HepG2 (cell line): ENCODE measurements at regions not wholly inside any gene's neighbourhood (a gene's known extent, or its start where the extent isn't known, plus 50 kb on each side); places are given as distances from the start of the nearest gene placed in this dataset.

Experiments used
- FOXC1 ChIP-seq: sonication (generic); formaldehyde crosslinking; IDR thresholded peaks from 2 replicates; pipeline ENCODE4 v1.8.0; 2022; ENCODE audit warnings: mild to moderate bottlenecking, missing genetic modification reagents, borderline replicate concordance
- RBFOX2 ChIP-seq: fragments of 200-400 bp; formaldehyde crosslinking; IDR thresholded peaks from 2 replicates; pipeline ENCODE4 v1.6.1; 2017; ENCODE audit warnings: low read depth, mild to moderate bottlenecking, low read length
- REPIN1 ChIP-seq: sonication (generic); formaldehyde crosslinking; IDR thresholded peaks from 2 replicates; pipeline ENCODE4 v1.8.0; 2022; ENCODE audit warnings: missing genetic modification reagents, low read depth, mild to moderate bottlenecking, borderline replicate concordance
- SRSF9 ChIP-seq: fragments of 200-400 bp; formaldehyde crosslinking; IDR thresholded peaks from 2 replicates; pipeline ENCODE4 v1.6.1; 2018; ENCODE audit warnings: borderline replicate concordance, mild to moderate bottlenecking, low read depth, low read length; ENCODE audit not compliant: insufficient read depth, poor library complexity, severe bottlenecking
- TBL1XR1 ChIP-seq: fragments of 150-350 bp; IDR thresholded peaks from 2 replicates; pipeline ENCODE4 v1.6.1; 2014; ENCODE audit warnings: borderline replicate concordance, low read length; ENCODE audit not compliant: partially characterized antibody
- ZNF12 ChIP-seq: sonication (generic); formaldehyde crosslinking; IDR thresholded peaks from 2 replicates; pipeline ENCODE4 v1.5.0; 2020; ENCODE audit warnings: missing genetic modification reagents
- ZNF207 ChIP-seq: fragments of 450-650 bp; IDR thresholded peaks from 2 replicates; pipeline ENCODE4 v1.6.1; 2016; ENCODE audit warnings: antibody characterized with exemption, borderline replicate concordance
- ZNF354B ChIP-seq: sonication (generic); formaldehyde crosslinking; IDR thresholded peaks from 2 replicates; pipeline ENCODE4 v1.8.0; 2022; ENCODE audit warnings: mild to moderate bottlenecking, missing genetic modification reagents
- ZNF549 ChIP-seq: sonication (generic); formaldehyde crosslinking; IDR thresholded peaks from 2 replicates; pipeline ENCODE4 v1.5.0; 2020; ENCODE audit warnings: missing genetic modification reagents
- ZNF709 ChIP-seq: sonication (generic); formaldehyde crosslinking; IDR thresholded peaks from 2 replicates; pipeline ENCODE4 v1.5.0; 2020; ENCODE audit warnings: mild to moderate bottlenecking, missing genetic modification reagents
- TF ChIP-seq, protein P1 (sequence below): sonication (generic); formaldehyde crosslinking; IDR thresholded peaks from 2 replicates; pipeline ENCODE4 v1.4.0; 2020; ENCODE audit warnings: missing genetic modification reagents
- TF ChIP-seq, protein P2 (sequence below): sonication (generic); formaldehyde crosslinking; IDR thresholded peaks from 2 replicates; pipeline ENCODE4 v1.4.0; 2020; ENCODE audit warnings: mild to moderate bottlenecking, low read depth, missing genetic modification reagents
- TF ChIP-seq, protein P3 (sequence below): sonication (generic); formaldehyde crosslinking; IDR thresholded peaks from 2 replicates; pipeline ENCODE4 v1.5.0; 2020; ENCODE audit warnings: missing genetic modification reagents, mild to moderate bottlenecking, borderline replicate concordance
- TF ChIP-seq, protein P4 (sequence below): IDR thresholded peaks from 2 replicates; pipeline ENCODE4 v1.4.0; 2020; ENCODE audit warnings: mild to moderate bottlenecking, missing genetic modification reagents
- TF ChIP-seq, protein P5 (sequence below): sonication (generic); formaldehyde crosslinking; IDR thresholded peaks from 2 replicates; pipeline ENCODE4 v1.8.1; 2023; ENCODE audit warnings: missing genetic modification reagents, inconsistent platforms, borderline replicate concordance

DNA sequence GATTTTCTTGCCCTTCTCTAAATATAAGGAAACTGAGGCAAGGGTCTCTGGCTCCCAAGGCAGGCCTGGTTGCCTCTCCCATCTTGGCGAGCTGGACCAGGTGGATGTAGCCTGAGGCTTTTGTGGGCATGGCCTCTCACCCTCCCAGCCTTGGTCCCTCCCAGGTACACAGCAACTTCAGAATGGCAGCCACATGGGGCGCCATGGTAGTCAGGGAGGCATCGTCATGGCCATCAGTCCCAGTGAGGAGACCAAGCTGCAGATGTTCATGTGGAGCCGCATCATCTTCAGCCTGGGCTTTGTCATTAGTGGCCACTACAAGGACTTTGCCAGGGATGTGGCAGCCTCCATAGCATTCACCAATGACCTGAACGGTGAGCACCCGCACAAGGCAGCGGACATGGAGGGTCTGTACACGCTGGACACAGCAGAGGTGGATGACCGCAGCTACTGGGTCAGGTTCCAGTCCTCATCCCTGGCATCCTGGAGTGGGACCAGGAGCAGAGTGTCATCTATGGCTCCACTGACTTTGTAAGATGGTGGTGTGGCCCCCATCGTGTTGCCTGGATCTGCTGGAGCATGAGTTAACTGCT, 165.8 kb upstream of the ZNF267 start (continued):
- TF ChIP-seq, protein P1, sequence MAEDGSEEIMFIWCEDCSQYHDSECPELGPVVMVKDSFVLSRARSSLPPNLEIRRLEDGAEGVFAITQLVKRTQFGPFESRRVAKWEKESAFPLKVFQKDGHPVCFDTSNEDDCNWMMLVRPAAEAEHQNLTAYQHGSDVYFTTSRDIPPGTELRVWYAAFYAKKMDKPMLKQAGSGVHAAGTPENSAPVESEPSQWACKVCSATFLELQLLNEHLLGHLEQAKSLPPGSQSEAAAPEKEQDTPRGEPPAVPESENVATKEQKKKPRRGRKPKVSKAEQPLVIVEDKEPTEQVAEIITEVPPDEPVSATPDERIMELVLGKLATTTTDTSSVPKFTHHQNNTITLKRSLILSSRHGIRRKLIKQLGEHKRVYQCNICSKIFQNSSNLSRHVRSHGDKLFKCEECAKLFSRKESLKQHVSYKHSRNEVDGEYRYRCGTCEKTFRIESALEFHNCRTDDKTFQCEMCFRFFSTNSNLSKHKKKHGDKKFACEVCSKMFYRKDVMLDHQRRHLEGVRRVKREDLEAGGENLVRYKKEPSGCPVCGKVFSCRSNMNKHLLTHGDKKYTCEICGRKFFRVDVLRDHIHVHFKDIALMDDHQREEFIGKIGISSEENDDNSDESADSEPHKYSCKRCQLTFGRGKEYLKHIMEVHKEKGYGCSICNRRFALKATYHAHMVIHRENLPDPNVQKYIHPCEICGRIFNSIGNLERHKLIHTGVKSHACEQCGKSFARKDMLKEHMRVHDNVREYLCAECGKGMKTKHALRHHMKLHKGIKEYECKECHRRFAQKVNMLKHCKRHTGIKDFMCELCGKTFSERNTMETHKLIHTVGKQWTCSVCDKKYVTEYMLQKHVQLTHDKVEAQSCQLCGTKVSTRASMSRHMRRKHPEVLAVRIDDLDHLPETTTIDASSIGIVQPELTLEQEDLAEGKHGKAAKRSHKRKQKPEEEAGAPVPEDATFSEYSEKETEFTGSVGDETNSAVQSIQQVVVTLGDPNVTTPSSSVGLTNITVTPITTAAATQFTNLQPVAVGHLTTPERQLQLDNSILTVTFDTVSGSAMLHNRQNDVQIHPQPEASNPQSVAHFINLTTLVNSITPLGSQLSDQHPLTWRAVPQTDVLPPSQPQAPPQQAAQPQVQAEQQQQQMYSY (CRISPR knock-in tag) = no peak
- TF ChIP-seq RBFOX2 = peak; percentile 43; the same call in 1 of the 2 replicates
- TF ChIP-seq, protein P2, sequence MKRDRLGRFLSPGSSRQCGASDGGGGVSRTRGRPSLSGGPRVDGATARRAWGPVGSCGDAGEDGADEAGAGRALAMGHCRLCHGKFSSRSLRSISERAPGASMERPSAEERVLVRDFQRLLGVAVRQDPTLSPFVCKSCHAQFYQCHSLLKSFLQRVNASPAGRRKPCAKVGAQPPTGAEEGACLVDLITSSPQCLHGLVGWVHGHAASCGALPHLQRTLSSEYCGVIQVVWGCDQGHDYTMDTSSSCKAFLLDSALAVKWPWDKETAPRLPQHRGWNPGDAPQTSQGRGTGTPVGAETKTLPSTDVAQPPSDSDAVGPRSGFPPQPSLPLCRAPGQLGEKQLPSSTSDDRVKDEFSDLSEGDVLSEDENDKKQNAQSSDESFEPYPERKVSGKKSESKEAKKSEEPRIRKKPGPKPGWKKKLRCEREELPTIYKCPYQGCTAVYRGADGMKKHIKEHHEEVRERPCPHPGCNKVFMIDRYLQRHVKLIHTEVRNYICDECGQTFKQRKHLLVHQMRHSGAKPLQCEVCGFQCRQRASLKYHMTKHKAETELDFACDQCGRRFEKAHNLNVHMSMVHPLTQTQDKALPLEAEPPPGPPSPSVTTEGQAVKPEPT (CRISPR knock-in tag) = no peak
- TF ChIP-seq FOXC1 (CRISPR knock-in tag) = 0 out of 2 replicates have a peak, but pooled peaks have one; percentile 10
- TF ChIP-seq, protein P3, sequence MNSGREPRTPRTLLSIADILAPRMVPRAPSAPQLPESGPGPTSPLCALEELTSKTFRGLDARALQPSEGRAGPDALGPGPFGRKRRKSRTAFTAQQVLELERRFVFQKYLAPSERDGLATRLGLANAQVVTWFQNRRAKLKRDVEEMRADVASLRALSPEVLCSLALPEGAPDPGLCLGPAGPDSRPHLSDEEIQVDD (CRISPR knock-in tag) = no peak
- TF ChIP-seq ZNF207 = no peak
- no peak for TF ChIP-seq SRSF9
- TF ChIP-seq ZNF709 = no peak
- no peak for TF ChIP-seq ZNF549 (CRISPR knock-in tag)
- TF ChIP-seq, protein P4, sequence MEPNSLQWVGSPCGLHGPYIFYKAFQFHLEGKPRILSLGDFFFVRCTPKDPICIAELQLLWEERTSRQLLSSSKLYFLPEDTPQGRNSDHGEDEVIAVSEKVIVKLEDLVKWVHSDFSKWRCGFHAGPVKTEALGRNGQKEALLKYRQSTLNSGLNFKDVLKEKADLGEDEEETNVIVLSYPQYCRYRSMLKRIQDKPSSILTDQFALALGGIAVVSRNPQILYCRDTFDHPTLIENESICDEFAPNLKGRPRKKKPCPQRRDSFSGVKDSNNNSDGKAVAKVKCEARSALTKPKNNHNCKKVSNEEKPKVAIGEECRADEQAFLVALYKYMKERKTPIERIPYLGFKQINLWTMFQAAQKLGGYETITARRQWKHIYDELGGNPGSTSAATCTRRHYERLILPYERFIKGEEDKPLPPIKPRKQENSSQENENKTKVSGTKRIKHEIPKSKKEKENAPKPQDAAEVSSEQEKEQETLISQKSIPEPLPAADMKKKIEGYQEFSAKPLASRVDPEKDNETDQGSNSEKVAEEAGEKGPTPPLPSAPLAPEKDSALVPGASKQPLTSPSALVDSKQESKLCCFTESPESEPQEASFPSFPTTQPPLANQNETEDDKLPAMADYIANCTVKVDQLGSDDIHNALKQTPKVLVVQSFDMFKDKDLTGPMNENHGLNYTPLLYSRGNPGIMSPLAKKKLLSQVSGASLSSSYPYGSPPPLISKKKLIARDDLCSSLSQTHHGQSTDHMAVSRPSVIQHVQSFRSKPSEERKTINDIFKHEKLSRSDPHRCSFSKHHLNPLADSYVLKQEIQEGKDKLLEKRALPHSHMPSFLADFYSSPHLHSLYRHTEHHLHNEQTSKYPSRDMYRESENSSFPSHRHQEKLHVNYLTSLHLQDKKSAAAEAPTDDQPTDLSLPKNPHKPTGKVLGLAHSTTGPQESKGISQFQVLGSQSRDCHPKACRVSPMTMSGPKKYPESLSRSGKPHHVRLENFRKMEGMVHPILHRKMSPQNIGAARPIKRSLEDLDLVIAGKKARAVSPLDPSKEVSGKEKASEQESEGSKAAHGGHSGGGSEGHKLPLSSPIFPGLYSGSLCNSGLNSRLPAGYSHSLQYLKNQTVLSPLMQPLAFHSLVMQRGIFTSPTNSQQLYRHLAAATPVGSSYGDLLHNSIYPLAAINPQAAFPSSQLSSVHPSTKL (CRISPR knock-in tag) = no peak
- no peak for TF ChIP-seq ZNF354B (CRISPR knock-in tag)
- no peak for TF ChIP-seq ZNF12 (CRISPR knock-in tag)
- no peak for TF ChIP-seq TBL1XR1
- TF ChIP-seq REPIN1 (CRISPR knock-in tag) = no peak
- TF ChIP-seq, protein P5, sequence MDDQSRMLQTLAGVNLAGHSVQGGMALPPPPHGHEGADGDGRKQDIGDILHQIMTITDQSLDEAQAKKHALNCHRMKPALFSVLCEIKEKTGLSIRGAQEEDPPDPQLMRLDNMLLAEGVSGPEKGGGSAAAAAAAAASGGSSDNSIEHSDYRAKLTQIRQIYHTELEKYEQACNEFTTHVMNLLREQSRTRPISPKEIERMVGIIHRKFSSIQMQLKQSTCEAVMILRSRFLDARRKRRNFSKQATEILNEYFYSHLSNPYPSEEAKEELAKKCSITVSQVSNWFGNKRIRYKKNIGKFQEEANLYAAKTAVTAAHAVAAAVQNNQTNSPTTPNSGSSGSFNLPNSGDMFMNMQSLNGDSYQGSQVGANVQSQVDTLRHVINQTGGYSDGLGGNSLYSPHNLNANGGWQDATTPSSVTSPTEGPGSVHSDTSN (CRISPR knock-in tag) = no peak
